CD4-positive, alpha-beta T cell treated with Interleukin-2 at 100 ng/mL for 4 hours (primary cell): ENCODE measurements at regions not wholly inside any gene's neighbourhood (a gene's known extent, or its start where the extent isn't known, plus 50 kb on each side); places are given as distances from the start of the nearest gene placed in this dataset.

Experiments
- DNase-seq: peaks from one replicate; pipeline ENCODE4 v3.0.0-alpha.2; 2020; ENCODE audit warnings: low spot score

GRCh38 chr3:117557464-117558090, 848.0 kb downstream of the TUSC7 start:
- no peak for DNase-seq

GRCh38 chr3:117558681-117559080, 849.1 kb downstream of the TUSC7 start:
- DNase-seq = no peak

GRCh38 chr3:117562000-117562399, 852.4 kb downstream of the TUSC7 start:
- no peak for DNase-seq

- DNase-seq = no peak
These were observed 853.5 kb downstream of the TUSC7 start for GRCh38 chr3:117563063-117563462.

GRCh38 chr3:117565777-117566176, 856.2 kb downstream of the TUSC7 start:
- no peak for DNase-seq

- no peak for DNase-seq
These were observed 857.3 kb downstream of the TUSC7 start for GRCh38 chr3:117566926-117567325.

GRCh38 chr3:117567382-117567781, 857.8 kb downstream of the TUSC7 start:
- DNase-seq = no peak

GRCh38 chr3:117567906-117568305, 858.3 kb downstream of the TUSC7 start:
- DNase-seq = no peak

- no peak for DNase-seq
These were observed 863.2 kb downstream of the TUSC7 start for GRCh38 chr3:117572786-117573185.

- DNase-seq = no peak
These were observed 871.2 kb downstream of the TUSC7 start for GRCh38 chr3:117580806-117581205.

GRCh38 chr3:117586161-117586560, 876.6 kb downstream of the TUSC7 start:
- DNase-seq = no peak

- no peak for DNase-seq
These were observed 877.8 kb downstream of the TUSC7 start for GRCh38 chr3:117587416-117587815.

GRCh38 chr3:117589454-117589853, 879.9 kb downstream of the TUSC7 start:
- no peak for DNase-seq

GRCh38 chr3:117595615-117596014, 886.0 kb downstream of the TUSC7 start:
- DNase-seq = no peak

GRCh38 chr3:117596503-117596902, 886.9 kb downstream of the TUSC7 start:
- DNase-seq = no peak

GRCh38 chr3:117597865-117598264, 888.3 kb downstream of the TUSC7 start:
- no peak for DNase-seq

- no peak for DNase-seq
These were observed 890.5 kb downstream of the TUSC7 start for GRCh38 chr3:117600112-117600511.

GRCh38 chr3:117600666-117601065, 891.1 kb downstream of the TUSC7 start:
- DNase-seq = no peak

GRCh38 chr3:117602058-117602644, 892.6 kb downstream of the TUSC7 start:
- no peak for DNase-seq

GRCh38 chr3:117603097-117603496, 893.5 kb downstream of the TUSC7 start:
- DNase-seq = no peak

- no peak for DNase-seq
These were observed 897.3 kb downstream of the TUSC7 start for GRCh38 chr3:117606866-117607265.

- DNase-seq = no peak
These were observed 899.8 kb downstream of the TUSC7 start for GRCh38 chr3:117609330-117609729.

- no peak for DNase-seq
These were observed 900.6 kb downstream of the TUSC7 start for GRCh38 chr3:117610156-117610555.

GRCh38 chr3:117611211-117611610, 901.6 kb downstream of the TUSC7 start:
- no peak for DNase-seq
